NCI-H1436 (cell line): ENCODE measurements at regions not wholly inside any gene's neighbourhood (a gene's known extent, or its start where the extent isn't known, plus 50 kb on each side); places are given as distances from the start of the nearest gene placed in this dataset.
"Not testable (repeated sequence)": the region's sequence is repeated elsewhere in the genome, so short reads cannot be mapped to it uniquely, and the experiment has no call there.

Source experiments
- DNase-seq: peaks from one replicate; lab custom pipeline; 2025; lab: John Stamatoyannopoulos, UW

DNA sequence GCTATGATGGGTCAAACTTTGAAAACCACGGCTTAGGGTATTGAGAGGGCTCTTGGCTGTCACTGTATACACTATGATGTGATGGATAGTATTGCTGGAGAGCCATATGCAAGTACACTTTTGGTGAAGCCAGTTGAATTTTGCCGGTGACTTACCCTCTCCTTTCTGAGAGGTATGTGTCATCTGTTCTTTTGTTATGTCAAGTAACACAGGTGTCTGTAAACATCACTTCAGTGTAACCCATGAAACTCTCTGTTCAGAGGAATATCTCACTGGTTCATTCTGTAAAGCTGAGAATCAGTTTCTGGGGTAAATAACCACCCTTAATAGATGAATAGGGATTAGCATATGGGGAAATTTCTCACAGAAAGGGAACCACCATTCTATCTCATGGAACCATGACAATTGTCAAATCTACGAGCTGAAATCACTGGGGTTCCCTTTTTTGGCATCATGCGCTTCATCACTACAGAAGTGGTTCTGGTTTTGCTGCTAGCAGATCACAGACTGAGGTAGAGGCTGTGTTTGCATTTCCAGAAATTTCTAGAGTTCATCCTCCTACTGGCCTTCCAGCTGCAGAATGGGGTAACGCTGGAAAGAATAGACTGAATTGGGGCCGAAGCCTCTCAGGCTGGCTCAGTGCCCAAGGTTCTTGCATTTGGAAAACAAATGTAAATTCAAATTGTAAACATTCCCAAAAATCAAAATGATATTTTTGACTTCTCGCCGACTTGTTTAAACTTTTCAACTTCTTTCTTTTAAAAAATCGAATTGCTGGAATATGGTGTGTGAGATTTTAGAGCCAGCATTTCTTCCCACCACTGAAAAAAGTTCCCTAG lies 83.3 kb upstream of the CREB5 start:
- no peak for DNase-seq

DNA sequence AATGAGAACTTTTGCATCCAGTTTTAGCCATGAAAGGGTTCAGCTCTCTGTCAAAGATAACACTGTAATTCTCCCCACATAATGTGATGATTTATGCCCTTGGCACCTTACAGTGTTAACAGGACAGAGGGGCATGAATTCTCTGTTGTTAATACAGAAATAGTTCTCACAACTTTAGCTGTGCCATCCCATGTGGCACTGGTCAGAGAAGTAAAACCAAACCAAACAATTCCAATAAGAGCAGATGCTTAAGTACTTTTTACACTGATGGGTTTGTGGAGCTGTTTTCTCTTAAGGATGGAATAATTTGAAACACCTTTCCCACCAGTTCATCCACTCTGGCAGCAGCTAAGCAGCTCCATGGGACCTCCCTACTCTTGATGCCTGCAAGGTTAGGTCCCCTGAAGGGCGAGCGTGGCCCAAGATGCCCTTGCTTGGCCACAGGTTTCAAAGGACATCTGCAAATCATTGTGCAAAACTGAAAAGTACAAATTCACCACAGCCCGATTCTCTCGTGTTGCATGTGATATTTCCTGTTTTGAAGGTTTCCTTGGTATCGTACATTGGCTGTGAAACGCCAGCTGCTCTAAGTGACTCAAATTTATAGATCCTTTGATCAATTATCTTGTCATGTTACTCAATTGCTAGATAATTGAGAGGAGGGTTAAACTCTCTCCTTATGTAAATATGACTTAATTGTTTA lies 82.5 kb upstream of the CREB5 start:
- peak; percentile 78 for DNase-seq

DNA sequence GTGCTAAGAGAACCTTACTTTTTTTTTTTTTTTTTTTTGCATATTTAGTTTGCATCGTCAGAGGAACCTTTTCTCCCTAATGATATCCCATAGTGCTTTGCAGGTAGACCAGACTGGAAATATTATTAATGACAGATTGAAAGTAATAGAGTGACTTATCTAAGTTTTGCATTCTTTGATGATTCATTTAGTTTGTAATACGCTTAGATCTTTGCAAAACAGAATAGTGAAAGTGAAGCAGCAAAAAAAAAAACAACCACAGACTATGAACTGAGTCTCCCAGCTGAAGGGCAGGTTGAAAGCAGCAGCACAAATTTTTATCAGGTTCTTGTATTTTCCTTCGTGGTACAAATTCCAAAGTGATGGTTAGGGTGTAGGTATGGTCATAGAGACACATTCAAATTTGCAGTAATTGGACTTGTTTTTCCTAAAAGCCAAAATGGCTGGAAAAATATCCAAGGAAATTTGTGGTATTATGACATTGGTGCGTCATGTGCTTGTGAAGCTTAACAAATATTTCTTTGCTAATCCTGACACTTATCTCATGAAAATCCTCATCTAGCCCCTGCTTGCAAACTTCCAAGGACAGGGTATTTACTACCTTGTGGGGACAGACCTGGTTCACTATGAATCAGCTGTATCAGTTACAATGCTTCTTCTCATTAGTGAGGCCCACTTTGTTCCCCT lies 81.8 kb upstream of the CREB5 start:
- DNase-seq = no peak

- DNase-seq = no peak
These were observed 80.3 kb upstream of the CREB5 start for GRCh38 chr7:28332046-28332445.

DNA sequence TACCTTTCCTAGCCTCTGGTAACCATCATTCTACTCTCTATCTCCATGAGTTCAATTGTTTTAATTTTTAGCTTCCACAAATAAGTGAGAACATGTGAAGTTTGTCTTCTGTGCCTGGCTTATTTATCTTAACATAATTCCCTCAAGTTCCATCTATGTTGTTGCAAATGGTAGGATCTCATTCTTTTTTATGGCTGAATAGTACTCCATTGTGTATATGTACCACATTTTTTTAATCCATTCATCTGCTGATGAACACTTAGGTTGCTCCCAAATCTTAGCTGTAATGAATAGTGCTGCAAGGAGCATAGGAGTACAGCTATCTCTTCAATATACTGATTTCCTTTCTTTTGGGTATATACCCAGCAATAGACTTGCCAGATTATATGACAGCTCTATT lies 78.8 kb upstream of the CREB5 start:
- not testable (repeated sequence) for DNase-seq

DNA sequence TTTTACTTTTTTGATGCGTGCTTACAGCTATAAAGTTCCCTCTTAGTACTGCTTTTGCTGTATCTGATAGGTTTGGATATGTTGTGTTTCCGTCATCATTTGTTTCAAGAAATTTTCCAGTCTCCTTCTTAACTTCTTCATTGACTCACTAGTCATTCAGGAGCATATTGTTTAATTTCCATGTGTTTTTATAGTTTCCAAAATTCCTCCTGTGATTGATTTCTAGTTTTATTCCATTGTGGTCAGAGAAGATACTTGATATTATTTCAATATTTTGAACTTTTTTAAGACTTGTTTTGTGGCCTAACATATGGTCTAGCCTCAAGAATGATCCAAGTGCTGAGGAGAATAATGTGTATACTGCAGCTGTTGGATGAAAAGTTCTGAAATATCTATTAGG lies 75.5 kb upstream of the CREB5 start:
- DNase-seq = no peak

DNA sequence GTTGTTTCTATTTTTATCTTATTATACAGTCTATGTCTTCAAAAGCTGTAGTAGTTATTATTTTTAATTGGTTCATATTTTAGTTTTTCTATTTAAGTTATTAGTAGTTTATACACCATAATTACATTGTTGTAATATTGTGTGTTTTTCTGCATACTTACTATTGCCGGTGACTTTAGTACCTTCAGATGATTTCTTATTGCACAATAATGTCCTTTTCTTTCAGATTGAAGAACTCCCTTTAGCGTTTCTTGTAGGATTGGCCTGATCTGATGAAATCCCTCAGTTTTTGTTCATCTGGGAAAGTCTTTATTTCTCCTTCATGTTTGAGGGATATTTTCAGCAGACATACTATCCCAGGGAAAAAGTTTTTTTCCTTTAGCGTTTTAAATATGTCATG lies 74.3 kb upstream of the CREB5 start:
- DNase-seq = no peak

DNA sequence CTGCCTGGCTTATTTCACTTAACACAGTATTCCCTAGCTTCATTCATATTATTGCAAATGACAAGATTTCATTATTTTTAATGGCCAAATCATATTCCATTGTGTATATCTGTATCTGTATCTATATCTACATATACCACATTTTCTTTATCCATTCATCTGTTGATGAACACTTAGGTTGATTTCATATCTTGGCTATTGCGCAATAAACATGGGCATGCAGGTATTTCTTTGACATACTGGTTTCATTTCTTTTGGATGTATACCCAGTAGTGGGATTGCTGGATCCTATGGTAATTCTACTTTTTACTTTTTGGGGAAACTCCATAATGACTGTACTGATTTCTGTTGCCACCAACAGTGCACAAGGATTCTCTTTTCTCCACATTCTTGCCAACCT lies 68.9 kb upstream of the CREB5 start:
- no peak for DNase-seq

- DNase-seq = no peak
These were observed 66.1 kb upstream of the CREB5 start for GRCh38 chr7:28346256-28346655.

DNA sequence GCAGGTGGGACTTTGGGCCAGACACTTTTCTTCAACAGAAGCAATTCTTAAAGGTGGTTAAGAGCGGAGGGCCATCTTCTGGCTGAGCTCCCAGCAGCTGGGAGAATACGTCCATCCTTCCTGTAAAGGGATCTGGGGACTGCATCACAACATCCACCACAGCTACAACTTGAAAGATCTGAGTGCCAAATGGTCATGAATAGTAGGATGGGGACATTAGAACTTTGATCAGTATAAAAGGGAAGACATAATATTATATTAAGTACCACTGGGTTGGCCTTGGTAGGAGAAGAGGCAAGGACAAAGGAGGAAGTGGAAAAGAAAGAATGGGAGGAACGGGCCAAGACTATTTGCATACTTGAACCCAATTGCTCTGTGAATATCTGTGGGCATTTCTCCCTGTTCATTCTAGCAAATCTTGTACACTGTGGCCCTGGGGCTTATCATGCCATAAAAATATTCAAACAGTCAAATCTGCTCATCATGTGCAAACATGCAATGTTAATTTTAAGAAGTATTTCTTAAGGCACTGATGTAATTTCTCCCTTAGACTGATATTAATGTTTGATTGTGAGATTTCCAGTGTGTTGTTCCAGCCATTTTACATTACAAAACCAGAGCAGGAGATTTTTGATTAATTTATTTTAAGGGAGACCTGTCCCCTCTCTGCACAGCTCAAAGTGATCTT lies 65.5 kb upstream of the CREB5 start:
- no peak for DNase-seq

DNA sequence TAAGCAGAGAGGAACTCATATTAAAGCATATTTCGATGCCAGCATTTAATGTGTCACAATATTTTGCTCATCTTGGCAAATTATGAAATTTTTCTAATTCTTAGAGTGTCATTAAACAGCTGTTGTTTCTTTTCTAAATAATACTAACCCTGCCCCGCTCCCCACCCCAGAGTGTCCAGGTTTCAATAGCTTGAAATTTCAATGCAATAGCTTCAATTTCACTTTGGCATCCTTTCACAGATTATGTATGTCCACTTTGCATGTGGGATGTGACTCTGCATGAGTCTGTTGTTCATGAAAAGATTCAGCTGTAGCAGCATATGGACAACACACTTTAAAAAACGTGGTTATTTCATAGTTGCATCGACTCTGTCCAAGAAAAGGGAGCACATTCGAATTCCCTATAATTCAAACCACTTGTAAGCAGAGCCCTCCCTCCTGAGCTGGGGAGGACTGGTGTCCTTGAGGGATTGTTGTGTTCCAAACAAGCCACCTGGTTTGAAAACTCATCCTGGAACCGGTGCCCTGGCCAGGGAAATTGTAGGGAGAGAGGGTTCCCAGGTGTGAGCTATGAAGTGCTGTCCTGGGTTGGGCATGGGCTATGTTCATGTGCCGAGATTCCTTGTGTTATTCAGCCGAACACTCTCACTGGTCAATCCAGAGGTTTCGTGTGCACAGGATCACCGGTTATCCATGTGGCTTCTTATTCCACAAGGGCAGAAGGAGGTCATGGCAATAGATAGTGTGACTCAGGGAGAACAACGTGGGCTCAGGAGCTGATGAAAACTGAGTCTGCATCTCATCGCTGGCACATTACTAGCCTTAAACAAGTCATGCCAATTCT lies 64.6 kb upstream of the CREB5 start:
- DNase-seq = no peak

GRCh38 chr7:28348636-28349035 lies 63.7 kb upstream of the CREB5 start:
- DNase-seq = no peak

DNA sequence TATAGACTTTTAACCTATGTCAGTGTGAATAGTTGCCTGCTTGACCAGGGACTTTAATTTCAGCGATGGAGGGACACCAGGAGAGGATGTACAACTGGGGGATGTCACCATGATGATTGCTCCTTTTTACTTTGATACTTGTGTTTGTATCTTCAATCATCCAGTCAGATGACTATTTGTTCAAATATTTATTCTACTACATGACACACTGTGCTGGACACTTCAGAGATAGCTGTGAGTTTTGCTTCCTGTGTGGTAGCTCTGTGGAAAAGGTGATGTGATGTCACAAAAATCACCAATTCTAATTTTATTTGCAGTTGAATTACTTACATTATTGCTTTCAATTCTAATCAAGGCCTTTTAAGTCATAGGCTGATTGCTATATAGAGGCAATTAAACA lies 62.7 kb upstream of the CREB5 start:
- DNase-seq = no peak

DNA sequence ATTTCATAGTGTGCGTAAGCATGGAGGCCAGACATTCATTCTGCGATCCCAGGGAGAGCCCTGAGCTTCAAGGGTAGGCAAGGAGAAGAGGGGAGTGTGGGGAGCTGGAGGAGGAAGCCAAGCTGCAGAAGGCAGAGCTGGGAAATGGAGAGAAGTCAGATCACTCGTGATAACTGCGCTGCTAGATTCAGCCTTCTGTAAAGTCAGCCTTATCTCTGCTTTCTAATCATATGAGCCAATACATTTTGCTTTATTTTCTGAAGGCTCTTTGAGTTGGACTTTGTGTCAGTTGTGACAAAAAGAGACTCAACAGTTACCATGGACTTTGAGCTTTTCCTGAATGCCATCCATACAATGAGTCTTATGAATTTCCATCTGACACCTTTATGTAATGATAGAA lies 61.7 kb upstream of the CREB5 start:
- no peak for DNase-seq

GRCh38 chr7:28351450-28351849 lies 60.9 kb upstream of the CREB5 start:
- no peak for DNase-seq

- DNase-seq = peak; percentile 13
These were observed 57.5 kb upstream of the CREB5 start for GRCh38 chr7:28354601-28355402.

- DNase-seq = peak; percentile 100
These were observed 56.5 kb upstream of the CREB5 start for GRCh38 chr7:28355635-28356319.

- no peak for DNase-seq
These were observed 55.7 kb upstream of the CREB5 start for GRCh38 chr7:28356619-28357018.

GRCh38 chr7:28358423-28358868 lies 53.9 kb upstream of the CREB5 start:
- DNase-seq = no peak

GRCh38 chr7:28360739-28361138 lies 51.6 kb upstream of the CREB5 start:
- DNase-seq = peak; percentile 11
